DMS53 treated with DMSO at 0.1 percent for 48 hours (cell line): ENCODE measurements at regions not wholly inside any gene's neighbourhood (a gene's known extent, or its start where the extent isn't known, plus 50 kb on each side); places are given as distances from the start of the nearest gene placed in this dataset.
"Not testable (repeated sequence)": the region's sequence is repeated elsewhere in the genome, so short reads cannot be mapped to it uniquely, and the experiment has no call there.

Experiments
- DNase-seq: peaks from one replicate; lab custom pipeline; 2025; ENCODE audit not compliant: unreplicated experiment; lab: John Stamatoyannopoulos, UW

GRCh38 chr5:153212471-153212870 is 278.0 kb upstream of the GRIA1 start:
- no peak for DNase-seq

- DNase-seq = no peak
Observed at GRCh38 chr5:153222936-153223335, 267.5 kb upstream of the GRIA1 start.

- DNase-seq = no peak
Observed at GRCh38 chr5:153223376-153223775, 267.1 kb upstream of the GRIA1 start.

- no peak for DNase-seq
Observed at GRCh38 chr5:153224651-153225050, 265.8 kb upstream of the GRIA1 start.

- no peak for DNase-seq
Observed at GRCh38 chr5:153233933-153234332, 256.5 kb upstream of the GRIA1 start.

GRCh38 chr5:153236319-153236718 is 254.2 kb upstream of the GRIA1 start:
- DNase-seq = no peak

- DNase-seq = no peak
Observed at GRCh38 chr5:153237671-153238332, 252.7 kb upstream of the GRIA1 start.

GRCh38 chr5:153257381-153257780 is 233.1 kb upstream of the GRIA1 start:
- no peak for DNase-seq

- DNase-seq = no peak
Observed at GRCh38 chr5:153258469-153258868, 232.0 kb upstream of the GRIA1 start.

- no peak for DNase-seq
Observed at GRCh38 chr5:153267506-153267905, 223.0 kb upstream of the GRIA1 start.

GRCh38 chr5:153275695-153276094 is 214.8 kb upstream of the GRIA1 start:
- no peak for DNase-seq

GRCh38 chr5:153276151-153276550 is 214.3 kb upstream of the GRIA1 start:
- no peak for DNase-seq

GRCh38 chr5:153296251-153296844 is 194.1 kb upstream of the GRIA1 start:
- DNase-seq = not testable (repeated sequence)

GRCh38 chr5:153299891-153300290 is 190.6 kb upstream of the GRIA1 start:
- no peak for DNase-seq

GRCh38 chr5:153308282-153308681 is 182.2 kb upstream of the GRIA1 start:
- DNase-seq = no peak

GRCh38 chr5:153318556-153318955 is 171.9 kb upstream of the GRIA1 start:
- no peak for DNase-seq

- DNase-seq = no peak
Observed at GRCh38 chr5:153321478-153321877, 169.0 kb upstream of the GRIA1 start.

- DNase-seq = no peak
Observed at GRCh38 chr5:153340139-153340538, 150.3 kb upstream of the GRIA1 start.

GRCh38 chr5:153340738-153341137 is 149.7 kb upstream of the GRIA1 start:
- no peak for DNase-seq

GRCh38 chr5:153342487-153342886 is 148.0 kb upstream of the GRIA1 start:
- no peak for DNase-seq

- DNase-seq = no peak
Observed at GRCh38 chr5:153347611-153348010, 142.9 kb upstream of the GRIA1 start.

GRCh38 chr5:153350175-153350883 is 140.1 kb upstream of the GRIA1 start:
- no peak for DNase-seq
